HCT116 (cell line): ENCODE measurements at regions not wholly inside any gene's neighbourhood (a gene's known extent, or its start where the extent isn't known, plus 50 kb on each side); places are given as distances from the start of the nearest gene placed in this dataset.

Experiments used
- ATAC-seq: fragments of 200-7000 bp; cut with Tn5 transposase; 2 replicates; pipeline ENCODE4 v1.9.1; 2020; ENCODE audit warnings: mild to moderate bottlenecking, moderate library complexity
- BruUV-seq: library from RNA; stranded (reverse); fragments of 400-500 nt; replicated peaks from 2 replicates; lab custom pipeline; 2021; lab: Mats Ljungman, UMichigan
- CTCF ChIA-PET: fragments of 300-600 bp; sonication (Branson Sonifier 250); formaldehyde crosslinking; loops from one replicate; lab custom pipeline; 2021; ENCODE audit warnings: antibody characterized with exemption; lab: Charles Lee
- POLR2A ChIA-PET: fragments of 300-600, 350-600 bp; sonication (Branson Sonifier 250); formaldehyde crosslinking; loops from one replicate; lab custom pipeline; 2021; ENCODE audit warnings: antibody characterized with exemption; lab: Charles Lee
- RAD21 ChIA-PET, 2 experiments: fragments of 300-600 bp; sonication (Branson Sonifier 250); formaldehyde crosslinking; loops; one replicate each; lab custom pipeline; 2023; ENCODE audit warnings: low total read pairs in 2 of 2; ENCODE audit not compliant: uncharacterized antibody in 2 of 2, unreplicated experiment in 2 of 2, low non-redundant PET in 1 of 2; lab: Charles Lee
- DNase-seq: peaks from one replicate; pipeline ENCODE4 v3.0.0-alpha.2; 2010; ENCODE audit warnings: low read depth, low spot score
- H2AFZ ChIP-seq: fragments of 200-600 bp; shearing (Covaris generic), sonication (generic); 2 replicates; pipeline ENCODE4 v1.6.1; 2017; ENCODE audit warnings: low read depth, mixed run types, mixed read lengths, antibody characterized with exemption, low read length; ENCODE audit not compliant: poor library complexity, severe bottlenecking
- H3K27ac ChIP-seq: 2 replicates; pipeline ENCODE4 v1.5.1; 2012; ENCODE audit warnings: low read depth, low read length
- H3K27me3 ChIP-seq: fragments of 200-600 bp; sonication (generic); 2 replicates; pipeline ENCODE4 v1.6.1; 2016; ENCODE audit warnings: mixed run types, low read length, mixed read lengths; ENCODE audit not compliant: insufficient read depth
- H3K36me3 ChIP-seq, 2 experiments: fragments of 200-500 bp in 1 of 2; fragments of 200-600 bp in 1 of 2; sonication (Bioruptor generic) in 1 of 2; sonication (generic) in 1 of 2; 2 replicates each; pipeline versions ENCODE4 v1.5.1 to v1.6.1; 2014 to 2016; ENCODE audit warnings: low read length in 2 of 2, inconsistent platforms in 1 of 2, mixed read lengths in 1 of 2, mixed run types in 1 of 2; ENCODE audit not compliant: insufficient read depth in 2 of 2, control insufficient read depth in 1 of 2
- H3K4me1 ChIP-seq, 2 experiments: fragments of 200-600 bp in 1 of 2; sonication (generic) in 1 of 2; 2 replicates each; pipeline versions ENCODE4 v1.5.1 to v1.6.1; 2012 to 2017; ENCODE audit warnings: low read length in 2 of 2, inconsistent platforms in 1 of 2, mild to moderate bottlenecking in 1 of 2, mixed read lengths in 1 of 2, mixed run types in 1 of 2, moderate library complexity in 1 of 2; ENCODE audit not compliant: insufficient read depth in 2 of 2, control insufficient read depth in 1 of 2
- H3K4me2 ChIP-seq: fragments of 200-600 bp; sonication (generic); 2 replicates; pipeline ENCODE4 v1.6.1; 2017; ENCODE audit warnings: mixed run types, low read length, mixed read lengths
- H3K4me3 ChIP-seq, 2 experiments: fragments of 200-600 bp in 1 of 2; sonication (generic) in 1 of 2; replicated peaks in 1 of 2; 2 replicates each; pipeline ENCODE4 v1.5.1; 2011 to 2016; ENCODE audit warnings: low read length in 2 of 2, control low read depth in 1 of 2, low read depth in 1 of 2, mild to moderate bottlenecking in 1 of 2, mixed read lengths in 1 of 2, mixed run types in 1 of 2
- H3K79me2 ChIP-seq: fragments of 200-600 bp; sonication (generic); 2 replicates; pipeline ENCODE4 v1.6.1; 2017; ENCODE audit warnings: mild to moderate bottlenecking, mixed run types, low read length, moderate library complexity, mixed read lengths; ENCODE audit not compliant: insufficient read depth
- H3K9ac ChIP-seq: fragments of 200-600 bp; sonication (generic); 2 replicates; pipeline ENCODE4 v1.6.1; 2016; ENCODE audit warnings: low read length, mixed read lengths
- H3K9me2 ChIP-seq: fragments of 200-600 bp; sonication (generic), shearing (Covaris generic); 2 replicates; pipeline ENCODE4 v1.6.1; 2017; ENCODE audit warnings: mixed run types, mild to moderate bottlenecking, moderate library complexity; ENCODE audit not compliant: insufficient read depth
- H3K9me3 ChIP-seq, 2 experiments: fragments of 200-500 bp in 1 of 2; fragments of 200-600 bp in 1 of 2; sonication (Bioruptor generic) in 1 of 2; sonication (generic) in 1 of 2; 2 replicates each; pipeline ENCODE4 v1.6.1; 2014 to 2017; ENCODE audit warnings: low read length in 2 of 2, mixed read lengths in 2 of 2, inconsistent platforms in 1 of 2, low read depth in 1 of 2, mild to moderate bottlenecking in 1 of 2, mixed run types in 1 of 2, moderate library complexity in 1 of 2; ENCODE audit not compliant: control insufficient read depth in 1 of 2, insufficient read depth in 1 of 2
- H4K20me1 ChIP-seq: fragments of 200-600 bp; sonication (generic), shearing (Covaris generic); 2 replicates; pipeline ENCODE4 v1.6.1; 2017; ENCODE audit warnings: mixed run types, mild to moderate bottlenecking, moderate library complexity; ENCODE audit not compliant: insufficient read depth
- CBX3 ChIP-seq: IDR thresholded peaks from 2 replicates; pipeline ENCODE4 v1.6.1; 2012; ENCODE audit warnings: low read depth
- CEBPB ChIP-seq: IDR thresholded peaks from 2 replicates; pipeline ENCODE4 v1.6.1; 2012; ENCODE audit warnings: low read depth
- EGR1 ChIP-seq: IDR thresholded peaks from 2 replicates; pipeline ENCODE4 v1.6.1; 2012; ENCODE audit warnings: low read depth
- EZH2 ChIP-seq: fragments of 200-600 bp; sonication (generic); IDR thresholded peaks from 2 replicates; pipeline ENCODE4 v1.6.1; 2017; ENCODE audit warnings: antibody characterized with exemption, mixed run types
- FOSL1 ChIP-seq: IDR thresholded peaks from 2 replicates; pipeline ENCODE4 v1.6.1; 2012; ENCODE audit warnings: low read depth
- JUND ChIP-seq: IDR thresholded peaks from 2 replicates; pipeline ENCODE4 v1.6.1; 2012
- POLR2AphosphoS5 ChIP-seq: IDR thresholded peaks from 2 replicates; pipeline ENCODE4 v1.6.1; 2011; ENCODE audit warnings: mild to moderate bottlenecking, low read depth, low read length, moderate library complexity
- RAD21 ChIP-seq: IDR thresholded peaks from 2 replicates; pipeline ENCODE4 v1.6.1; 2012; ENCODE audit warnings: low read depth, mild to moderate bottlenecking
- SP1 ChIP-seq: IDR thresholded peaks from 2 replicates; pipeline ENCODE4 v1.6.1; 2012; ENCODE audit warnings: low read depth
- SRF ChIP-seq: IDR thresholded peaks from 2 replicates; pipeline ENCODE4 v1.6.1; 2012; ENCODE audit warnings: low read depth
- intact Hi-C: fragments of 100-400 bp; cut with micrococcal nuclease; formaldehyde crosslinking; loops from 2 replicates; pipeline ENCODE4 v1.10.0; 2022
- TF ChIP-seq, protein P1 (sequence below), 3 experiments: fragments of 200-600 bp in 1 of 3; sonication (generic) in 1 of 3; IDR thresholded peaks in 2 of 3; conservative IDR thresholded peaks in 1 of 3; 2 replicates each; pipeline ENCODE4 v1.5.1; 2012 to 2017; ENCODE audit warnings: low read depth in 2 of 3, low read length in 2 of 3, antibody characterized with exemption in 1 of 3, borderline replicate concordance in 1 of 3, control low read depth in 1 of 3, mild to moderate bottlenecking in 1 of 3, mixed read lengths in 1 of 3, mixed run types in 1 of 3, moderate library complexity in 1 of 3; ENCODE audit not compliant: insufficient read depth in 1 of 3
- TF ChIP-seq, protein P2 (sequence below): IDR thresholded peaks from 2 replicates; pipeline ENCODE4 v1.6.1; 2012

DNA sequence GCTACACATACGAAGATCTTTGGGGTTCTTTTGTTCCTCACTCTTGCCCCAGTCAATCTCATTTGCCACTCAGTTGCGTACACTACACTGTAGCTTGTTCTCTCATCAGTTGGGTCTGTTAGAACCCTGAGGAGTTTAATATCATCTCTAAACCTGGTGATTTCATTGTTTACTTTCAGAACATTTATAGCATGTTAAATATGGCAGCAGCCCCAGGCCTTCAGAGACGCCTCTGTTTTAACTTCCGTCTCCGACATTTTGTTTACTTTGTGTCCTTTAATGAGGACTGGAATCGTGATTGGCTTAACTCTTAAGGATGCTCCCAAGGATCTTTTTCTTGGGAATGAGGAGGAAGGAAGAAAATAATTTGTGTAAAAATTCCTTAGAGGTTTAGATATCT is 510.1 kb downstream of the NR2F1-AS1 start:
- Histone ChIP-seq H2AFZ (no peak overlapping the region), H3K4me1 (peaks cover 5 to 8% of the 10 kb centered on the region in 2 experiments; a peak in 2 of 4 replicates), H3K27ac (no peak overlapping the region), H3K4me2 (no peak overlapping the region), H3K9me2 (no peaks in the 10 kb centered on the region), H3K4me3 (no peak overlapping the region), H3K9me3 (no peaks in the 10 kb centered on the region), H4K20me1 (no peaks in the 10 kb centered on the region), H3K36me3 (0 out of 4 replicates have a peak, but pooled peaks cover 0 to 2% of the 10 kb centered on the region in 2 experiments), H3K79me2 (no peaks in the 10 kb centered on the region), H3K9ac (no peak overlapping the region), H3K27me3 (no peaks in the 10 kb centered on the region)
- ChIA-PET POLR2A (no interaction called here), RAD21 (no interaction called here), CTCF (no interaction called here)
- no TSS peak for BruUV-seq
- no peak for TF ChIP-seq CEBPB
- no peak for TF ChIP-seq SRF
- TF ChIP-seq POLR2AphosphoS5: no peak
- no peak for TF ChIP-seq CBX3
- no peak for TF ChIP-seq EGR1
- TF ChIP-seq FOSL1: no peak
- no peak for TF ChIP-seq EZH2
- TF ChIP-seq, protein P1, sequence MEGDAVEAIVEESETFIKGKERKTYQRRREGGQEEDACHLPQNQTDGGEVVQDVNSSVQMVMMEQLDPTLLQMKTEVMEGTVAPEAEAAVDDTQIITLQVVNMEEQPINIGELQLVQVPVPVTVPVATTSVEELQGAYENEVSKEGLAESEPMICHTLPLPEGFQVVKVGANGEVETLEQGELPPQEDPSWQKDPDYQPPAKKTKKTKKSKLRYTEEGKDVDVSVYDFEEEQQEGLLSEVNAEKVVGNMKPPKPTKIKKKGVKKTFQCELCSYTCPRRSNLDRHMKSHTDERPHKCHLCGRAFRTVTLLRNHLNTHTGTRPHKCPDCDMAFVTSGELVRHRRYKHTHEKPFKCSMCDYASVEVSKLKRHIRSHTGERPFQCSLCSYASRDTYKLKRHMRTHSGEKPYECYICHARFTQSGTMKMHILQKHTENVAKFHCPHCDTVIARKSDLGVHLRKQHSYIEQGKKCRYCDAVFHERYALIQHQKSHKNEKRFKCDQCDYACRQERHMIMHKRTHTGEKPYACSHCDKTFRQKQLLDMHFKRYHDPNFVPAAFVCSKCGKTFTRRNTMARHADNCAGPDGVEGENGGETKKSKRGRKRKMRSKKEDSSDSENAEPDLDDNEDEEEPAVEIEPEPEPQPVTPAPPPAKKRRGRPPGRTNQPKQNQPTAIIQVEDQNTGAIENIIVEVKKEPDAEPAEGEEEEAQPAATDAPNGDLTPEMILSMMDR (IDR thresholded peaks at IDR 0.05 in 2 of 3, conservative IDR thresholded peaks at IDR 0.05 in 1 of 3; ENCODE audit: borderline replicate concordance in 1 of 3, insufficient read depth in 1 of 3, low read depth in 2 of 3, low read length in 2 of 3): no peak
- TF ChIP-seq, protein P2, sequence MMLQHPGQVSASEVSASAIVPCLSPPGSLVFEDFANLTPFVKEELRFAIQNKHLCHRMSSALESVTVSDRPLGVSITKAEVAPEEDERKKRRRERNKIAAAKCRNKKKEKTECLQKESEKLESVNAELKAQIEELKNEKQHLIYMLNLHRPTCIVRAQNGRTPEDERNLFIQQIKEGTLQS: no peak
- no peak for TF ChIP-seq JUND
- no peak for TF ChIP-seq RAD21
- TF ChIP-seq SP1: no peak
- intact Hi-C loops: loop anchor here (10.0 kb wide), 1 partner anchor 124 kb away; no protein-coding TSS in a partner anchor
- ATAC-seq (no peak), DNase-seq (no peak)
